MCF 10A (cell line): ENCODE measurements at regions not wholly inside any gene's neighbourhood (a gene's known extent, or its start where the extent isn't known, plus 50 kb on each side); places are given as distances from the start of the nearest gene placed in this dataset.

Experiments used
- BruUV-seq: library from RNA; stranded (reverse); fragments of 400-500 nt; replicated peaks from 2 replicates; lab custom pipeline; 2021; lab: Mats Ljungman, UMichigan
- CTCF ChIA-PET: fragments of 300-600 bp; sonication (Branson Sonifier 250); formaldehyde crosslinking; extraction: SDS; loops from one replicate; lab custom pipeline; 2021; ENCODE audit warnings: antibody characterized with exemption, inconsistent platforms; lab: Yijun Ruan, JAX
- POLR2A ChIA-PET: fragments of 300-600, 350-650 bp; sonication (Branson Sonifier 250); formaldehyde crosslinking; extraction: SDS; loops from one replicate; lab custom pipeline; 2020; ENCODE audit warnings: antibody characterized with exemption, inconsistent platforms; lab: Yijun Ruan, JAX
- DNase-seq: peaks from one replicate; pipeline ENCODE4 v3.0.0-alpha.2; 2018; ENCODE audit not compliant: unreplicated experiment
- H3K27ac Mint-ChIP-seq: one replicate; pipeline ENCODE4 v1.8.0; 2022; ENCODE audit warnings: mild to moderate bottlenecking, low read depth, mixed read lengths; ENCODE audit not compliant: unreplicated experiment
- H3K27me3 Mint-ChIP-seq: one replicate; pipeline ENCODE4 v1.8.0; 2022; ENCODE audit warnings: mixed read lengths; ENCODE audit not compliant: insufficient read depth, unreplicated experiment
- H3K36me3 Mint-ChIP-seq: one replicate; pipeline ENCODE4 v1.8.0; 2022; ENCODE audit warnings: mild to moderate bottlenecking, moderate library complexity, mixed read lengths; ENCODE audit not compliant: insufficient read depth, unreplicated experiment
- H3K4me1 Mint-ChIP-seq: one replicate; pipeline ENCODE4 v1.8.0; 2022; ENCODE audit warnings: mixed read lengths; ENCODE audit not compliant: insufficient read depth, unreplicated experiment
- H3K4me3 Mint-ChIP-seq: one replicate; pipeline ENCODE4 v1.8.0; 2022; ENCODE audit warnings: mild to moderate bottlenecking, moderate library complexity, mixed read lengths; ENCODE audit not compliant: unreplicated experiment
- H3K9me3 Mint-ChIP-seq: one replicate; pipeline ENCODE4 v1.8.0; 2022; ENCODE audit warnings: mixed read lengths; ENCODE audit not compliant: unreplicated experiment
- intact Hi-C: fragments of 100-400 bp; cut with micrococcal nuclease; formaldehyde crosslinking; loops from 2 replicates; pipeline ENCODE4 v1.14.1; 2022
- TF ChIP-seq, protein P1 (sequence below): fragments of 200-600 bp; IDR thresholded peaks from one replicate; pipeline ENCODE4 v1.8.0; 2022; ENCODE audit warnings: antibody characterized with exemption, mild to moderate bottlenecking; ENCODE audit not compliant: unreplicated experiment

DNA sequence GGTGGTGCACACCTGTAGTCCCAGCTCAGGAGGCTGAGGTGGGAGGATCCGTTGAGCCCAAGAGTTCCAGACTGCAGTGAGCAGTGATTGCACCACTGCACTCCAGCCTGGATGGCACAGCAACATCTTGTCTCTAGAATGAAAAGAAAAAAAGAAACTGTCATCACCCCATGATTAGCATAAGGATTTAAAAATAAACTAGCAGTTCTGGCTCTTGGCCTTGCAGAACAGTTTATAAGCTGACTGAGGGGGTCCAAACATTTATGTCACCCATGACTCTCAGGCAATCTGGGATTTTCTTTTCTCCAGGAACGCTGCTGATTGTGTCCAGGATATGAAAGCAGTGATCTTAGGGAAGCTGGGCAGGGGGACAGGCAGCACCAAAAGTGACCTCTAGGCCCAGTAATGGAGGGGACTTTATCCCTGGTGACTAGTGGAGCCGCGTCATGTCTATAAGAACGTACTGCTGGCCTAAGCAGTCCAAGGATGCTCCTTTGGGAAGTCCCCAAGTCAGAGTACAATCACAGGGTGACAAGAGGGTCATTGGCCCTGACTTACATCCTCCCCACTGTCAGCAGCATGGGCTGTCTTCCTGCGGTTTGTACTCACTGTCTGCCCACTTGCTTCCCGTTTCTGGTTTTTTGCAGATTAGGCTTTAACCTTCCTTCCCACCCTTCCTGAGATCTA lies 177.4 kb downstream of the ARHGAP12 start:
- Mint-ChIP-seq H3K27me3 (no peaks in the 10 kb centered on the region), H3K36me3 (no peaks in the 10 kb centered on the region), H3K4me3 (no peak overlapping the region), H3K27ac (no peak overlapping the region), H3K4me1 (peaks cover 17% of the 10 kb centered on the region), H3K9me3 (no peaks in the 10 kb centered on the region)
- no TSS peak for BruUV-seq
- ChIA-PET CTCF (no interaction called here), POLR2A (no interaction called here)
- intact Hi-C loops = no loop called here
- DNase-seq = no peak
- TF ChIP-seq, protein P1, sequence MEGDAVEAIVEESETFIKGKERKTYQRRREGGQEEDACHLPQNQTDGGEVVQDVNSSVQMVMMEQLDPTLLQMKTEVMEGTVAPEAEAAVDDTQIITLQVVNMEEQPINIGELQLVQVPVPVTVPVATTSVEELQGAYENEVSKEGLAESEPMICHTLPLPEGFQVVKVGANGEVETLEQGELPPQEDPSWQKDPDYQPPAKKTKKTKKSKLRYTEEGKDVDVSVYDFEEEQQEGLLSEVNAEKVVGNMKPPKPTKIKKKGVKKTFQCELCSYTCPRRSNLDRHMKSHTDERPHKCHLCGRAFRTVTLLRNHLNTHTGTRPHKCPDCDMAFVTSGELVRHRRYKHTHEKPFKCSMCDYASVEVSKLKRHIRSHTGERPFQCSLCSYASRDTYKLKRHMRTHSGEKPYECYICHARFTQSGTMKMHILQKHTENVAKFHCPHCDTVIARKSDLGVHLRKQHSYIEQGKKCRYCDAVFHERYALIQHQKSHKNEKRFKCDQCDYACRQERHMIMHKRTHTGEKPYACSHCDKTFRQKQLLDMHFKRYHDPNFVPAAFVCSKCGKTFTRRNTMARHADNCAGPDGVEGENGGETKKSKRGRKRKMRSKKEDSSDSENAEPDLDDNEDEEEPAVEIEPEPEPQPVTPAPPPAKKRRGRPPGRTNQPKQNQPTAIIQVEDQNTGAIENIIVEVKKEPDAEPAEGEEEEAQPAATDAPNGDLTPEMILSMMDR = no peak

DNA sequence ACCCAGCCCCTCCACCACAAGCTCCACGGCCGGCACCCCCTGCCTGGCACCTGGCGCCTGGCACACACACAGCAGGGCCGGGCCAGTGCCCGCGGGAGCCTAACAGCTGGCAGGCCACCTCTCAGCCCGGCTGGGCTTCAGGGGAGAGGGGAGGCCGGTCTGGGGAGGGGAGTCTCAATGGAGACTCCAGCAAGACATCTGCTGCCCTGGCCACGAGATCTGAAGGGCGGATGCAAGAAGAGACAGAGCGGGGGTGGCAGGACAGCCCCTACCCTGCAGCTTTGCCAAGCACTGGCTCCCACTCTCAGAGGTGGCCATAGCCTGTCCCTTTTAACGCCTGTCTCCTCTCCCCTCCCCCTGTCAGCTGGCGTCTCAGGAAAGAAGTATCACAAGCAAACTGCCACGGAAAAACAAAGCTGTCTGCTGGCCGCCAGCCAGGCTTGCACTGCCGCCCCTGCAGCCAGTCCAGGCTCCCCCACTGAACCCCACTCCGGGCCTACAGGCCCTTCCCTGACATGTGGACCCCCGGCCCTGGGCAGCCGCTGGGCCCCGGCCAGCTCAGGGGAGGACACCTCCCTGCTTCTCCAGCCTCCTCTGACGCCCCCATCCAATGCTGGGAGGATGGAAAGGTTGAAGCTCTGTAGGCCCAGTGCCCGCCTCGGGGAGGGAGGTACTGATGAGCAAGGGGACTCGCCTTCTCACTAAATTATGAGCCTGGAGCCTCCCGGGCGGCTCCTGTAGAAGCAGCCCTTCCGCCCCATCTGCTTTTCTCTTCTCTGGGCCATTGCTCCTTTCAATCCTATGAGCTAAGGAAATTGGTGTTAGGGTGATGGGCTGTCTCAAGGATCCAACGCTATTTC lies 178.4 kb downstream of the ARHGAP12 start:
- no TSS peak for BruUV-seq
- H3K36me3 Mint-ChIP-seq = no peaks in the 10 kb centered on the region
- no peak overlapping the region for H3K4me3 Mint-ChIP-seq
- H3K27me3 Mint-ChIP-seq = no peaks in the 10 kb centered on the region
- intact Hi-C loops = no loop called here
- no peaks in the 10 kb centered on the region for H3K9me3 Mint-ChIP-seq
- H3K27ac Mint-ChIP-seq = no peak overlapping the region
- POLR2A ChIA-PET = interaction anchor here (0.7 kb wide), 1 partner anchor 727 kb away, joined by 3 read pairs; no protein-coding TSS in a partner anchor
- TF ChIP-seq, protein P1 = no peak
- CTCF ChIA-PET = no interaction called here
- H3K4me1 Mint-ChIP-seq = peaks cover 14% of the 10 kb centered on the region
- DNase-seq = no peak

GRCh38 chr10:31749301-31749700 lies 179.3 kb downstream of the ARHGAP12 start:
- POLR2A ChIA-PET = no interaction called here
- DNase-seq = no peak
- BruUV-seq = no TSS peak

More at GRCh38 chr10:31749301-31749700, 179.3 kb downstream of the ARHGAP12 start:
- H3K9me3 Mint-ChIP-seq = no peaks in the 10 kb centered on the region
- no peaks in the 10 kb centered on the region for H3K36me3 Mint-ChIP-seq
- TF ChIP-seq, protein P1 = no peak
- no peak overlapping the region for H3K27ac Mint-ChIP-seq
- peaks cover 7% of the 10 kb centered on the region for H3K4me1 Mint-ChIP-seq
- intact Hi-C loops = no loop called here
- no peaks in the 10 kb centered on the region for H3K27me3 Mint-ChIP-seq
- H3K4me3 Mint-ChIP-seq = no peak overlapping the region
- CTCF ChIA-PET = no interaction called here
